GM12878 (cell line): ENCODE measurements at regions not wholly inside any gene's neighbourhood (a gene's known extent, or its start where the extent isn't known, plus 50 kb on each side); places are given as distances from the start of the nearest gene placed in this dataset.

Experiments
- ATAC-seq: fragments of 200-7000 bp; cut with Tn5 transposase; 3 replicates; pipeline ENCODE4 v1.9.1; 2020; ENCODE audit warnings: mild to moderate bottlenecking, moderate library complexity
- BruUV-seq: library from RNA; stranded (reverse); fragments of 400-500 nt; replicated peaks from 2 replicates; lab custom pipeline; 2021; lab: Mats Ljungman, UMichigan
- CTCF ChIA-PET: fragments of 300-600 bp; sonication (Branson Sonifier 250); formaldehyde crosslinking; extraction: SDS; loops from one replicate; lab custom pipeline; 2021; ENCODE audit warnings: inconsistent platforms; lab: Yijun Ruan, JAX
- POLR2A ChIA-PET: fragments of 350-600 bp; formaldehyde crosslinking; extraction: SDS; loops from one replicate; lab custom pipeline; 2021; ENCODE audit warnings: inconsistent platforms; lab: Charles Lee
- RAD21 ChIA-PET: fragments of 300-600 bp; sonication (Branson Sonifier 250); formaldehyde crosslinking; loops from one replicate; lab custom pipeline; 2023; ENCODE audit warnings: antibody characterized with exemption; ENCODE audit not compliant: unreplicated experiment; lab: Charles Lee
- SMC1A ChIA-PET: fragments of 300-600 bp; sonication (Branson Sonifier 250); formaldehyde crosslinking; loops from one replicate; lab custom pipeline; 2023; ENCODE audit not compliant: unreplicated experiment, uncharacterized antibody; lab: Charles Lee
- DNase-seq: peaks from one replicate; pipeline ENCODE4 v3.0.0-alpha.2; 2011; ENCODE audit warnings: low read depth, low spot score
- FAIRE-seq: peaks from 3 replicates; lab custom pipeline; 2011; peaks lifted over from hg19 to GRCh38; lab: Jason Lieb, UNC
- H2AFZ ChIP-seq: 2 replicates; pipeline ENCODE4 v1.6.0; 2011; ENCODE audit warnings: low read depth, low read length, control low read depth; ENCODE audit not compliant: control insufficient read depth
- H3K27ac ChIP-seq: 2 replicates; pipeline ENCODE4 v1.5.1; 2011; ENCODE audit warnings: control low read depth; ENCODE audit not compliant: control insufficient read depth, insufficient read depth
- H3K27me3 ChIP-seq, 2 experiments: replicated peaks in 1 of 2; 2 replicates each; pipeline versions ENCODE4 v1.6.0 to v1.6.1; 2011; ENCODE audit warnings: low read length in 1 of 2; ENCODE audit not compliant: control insufficient read depth in 2 of 2, insufficient read depth in 2 of 2
- H3K36me3 ChIP-seq, 2 experiments: 2 replicates each; pipeline ENCODE4 v1.5.1; 2011; ENCODE audit warnings: low read length in 1 of 2; ENCODE audit not compliant: control insufficient read depth in 2 of 2, insufficient read depth in 2 of 2
- H3K4me1 ChIP-seq: 2 replicates; pipeline ENCODE4 v1.6.1; 2011; ENCODE audit warnings: mild to moderate bottlenecking, low read length, moderate library complexity, mixed read lengths; ENCODE audit not compliant: control insufficient read depth, insufficient read depth
- H3K4me2 ChIP-seq: 2 replicates; pipeline ENCODE4 v1.6.0; 2011; ENCODE audit warnings: control low read depth; ENCODE audit not compliant: control insufficient read depth, insufficient read depth
- H3K4me3 ChIP-seq: fragments of 200-600 bp; sonication (generic); 2 replicates; pipeline ENCODE4 v1.5.1; 2016
- H3K79me2 ChIP-seq: 2 replicates; pipeline ENCODE4 v1.6.0; 2011; ENCODE audit warnings: low read length; ENCODE audit not compliant: control insufficient read depth, insufficient read depth
- H3K9ac ChIP-seq: 2 replicates; pipeline ENCODE4 v1.8.0; 2011; ENCODE audit warnings: low read length, control low read depth, mixed read lengths; ENCODE audit not compliant: control insufficient read depth, insufficient read depth
- H3K9me3 ChIP-seq: replicated peaks from 3 replicates; pipeline ENCODE4 v1.5.1; 2011; ENCODE audit warnings: mild to moderate bottlenecking, low read length; ENCODE audit not compliant: control insufficient read depth, insufficient read depth
- H4K20me1 ChIP-seq: 2 replicates; pipeline ENCODE4 v1.6.0; 2011; ENCODE audit not compliant: control insufficient read depth, insufficient read depth
- BCL3 ChIP-seq: IDR thresholded peaks from 2 replicates; pipeline ENCODE4 v1.6.1; 2011; ENCODE audit warnings: borderline replicate concordance, low read depth, mild to moderate bottlenecking, moderate library complexity, low read length; ENCODE audit not compliant: insufficient read depth, poor library complexity, severe bottlenecking
- BRCA1 ChIP-seq: IDR thresholded peaks from 2 replicates; pipeline ENCODE4 v1.6.1; 2011; ENCODE audit warnings: low read depth, low read length, improper control_type of control experiment
- CBFB ChIP-seq: IDR thresholded peaks from 2 replicates; pipeline ENCODE4 v1.6.1; 2016; ENCODE audit warnings: antibody characterized with exemption, low read depth
- EP300 ChIP-seq, 2 experiments: fragments of 150-350 bp in 1 of 2; IDR thresholded peaks; 2 replicates each; pipeline ENCODE4 v1.6.1; 2011 to 2012; ENCODE audit warnings: low read depth in 2 of 2, low read length in 2 of 2, borderline replicate concordance in 1 of 2, improper control_type of control experiment in 1 of 2, inconsistent platforms in 1 of 2; ENCODE audit not compliant: control insufficient read depth in 1 of 2
- GATAD2B ChIP-seq: fragments of 450-650 bp; conservative IDR thresholded peaks from 2 replicates; pipeline ENCODE4 v1.6.1; 2017; ENCODE audit warnings: low read depth, mild to moderate bottlenecking, moderate library complexity
- IRF5 ChIP-seq: fragments of 450-650 bp; IDR thresholded peaks from 2 replicates; pipeline ENCODE4 v1.6.1; 2017; ENCODE audit warnings: borderline replicate concordance
- MAX ChIP-seq: IDR thresholded peaks from 2 replicates; pipeline ENCODE4 v1.6.1; 2012; ENCODE audit warnings: low read depth, low read length, improper control_type of control experiment
- MYB ChIP-seq: fragments of 150-350 bp; IDR thresholded peaks from 2 replicates; pipeline ENCODE4 v1.6.1; 2014; ENCODE audit warnings: mild to moderate bottlenecking, low read depth, low read length, borderline replicate concordance
- NR2F1 ChIP-seq: fragments of 450-650 bp; conservative IDR thresholded peaks from 2 replicates; pipeline ENCODE4 v1.6.1; 2017; ENCODE audit warnings: mild to moderate bottlenecking
- ZNF24 ChIP-seq: fragments of 450-650 bp; IDR thresholded peaks from 2 replicates; pipeline ENCODE4 v1.6.1; 2017; ENCODE audit warnings: antibody characterized with exemption, mild to moderate bottlenecking
- WGBS: methylation state at CpG from one replicate; pipeline ENCODE4 v1.1.6; 2016; ENCODE audit warnings: low lambda C conversion rate; ENCODE audit not compliant: insufficient replicate concordance, insufficient coverage; ENCODE audit errors: missing lambda C conversion rate; 5-methylcytosine and 5-hydroxymethylcytosine counted together
- in situ Hi-C: fragments of 300-500 bp; cut with MboI; formaldehyde crosslinking; loops from 9 replicates; pipeline ENCODE4 v1.14.3; 2018; ENCODE audit warnings: mixed read lengths
- intact Hi-C: fragments of 100-400 bp; cut with micrococcal nuclease; formaldehyde crosslinking; loops from one replicate; pipeline ENCODE4 v1.14.2; 2022; ENCODE audit not compliant: unreplicated experiment

- BruUV-seq, result no TSS peak
- no peak for DNase-seq
- FAIRE-seq, result no peak
- Histone ChIP-seq H3K27ac (no peak overlapping the region), H3K79me2 (no peaks in the 10 kb centered on the region), H4K20me1 (no peaks in the 10 kb centered on the region), H3K9ac (no peak overlapping the region), H3K4me1 (no peaks in the 10 kb centered on the region), H3K4me3 (no peak overlapping the region), H3K9me3 (no peaks in the 10 kb centered on the region), H3K36me3 (no peaks in the 10 kb centered on the region), H3K4me2 (no peak overlapping the region), H2AFZ (no peak overlapping the region), H3K27me3 (no peaks in the 10 kb centered on the region)
- ChIA-PET POLR2A (no interaction called here), RAD21 (no interaction called here), SMC1A (no interaction called here), CTCF (no interaction called here)
- in situ Hi-C loops, result no loop called here
- WGBS, result 0% methylated on average over 1 of the region's 1 CpG
- TF ChIP-seq EP300 (IDR thresholded peaks at IDR 0.05; ENCODE audit: borderline replicate concordance in 1 of 2, control insufficient read depth in 1 of 2, low read depth in 2 of 2, low read length in 2 of 2), result no peak
- no peak for TF ChIP-seq BCL3
- TF ChIP-seq CBFB, result no peak
- TF ChIP-seq GATAD2B, result no peak
- no peak for TF ChIP-seq IRF5
- no peak for TF ChIP-seq BRCA1
- no peak for TF ChIP-seq NR2F1
- no peak for TF ChIP-seq MYB
- no peak for TF ChIP-seq MAX
- no peak for TF ChIP-seq ZNF24
- no peak for ATAC-seq
- intact Hi-C loops, result no loop called here
These were observed 158.9 kb upstream of the MEIS1 start for GRCh38 chr2:66275984-66276383.
